Activated T-cell treated with anti-CD3 and anti-CD28 coated beads, Interleukin-2, amount 50 U/mL, for 72 hours (primary cell): ENCODE measurements at regions not wholly inside any gene's neighbourhood (a gene's known extent, or its start where the extent isn't known, plus 50 kb on each side); places are given as distances from the start of the nearest gene placed in this dataset.

Source experiments
- ATAC-seq, 2 donors: fragments of 150-1000 bp; cut with Tn5 transposase; replicated peaks in 1 of 2; 2 replicates each; pipeline ENCODE4 v1.10.0; 2021; ENCODE audit warnings: moderate library complexity in 2 of 2, mild to moderate bottlenecking in 1 of 2
- DNase-seq, 2 donors: peaks; one replicate each; pipeline ENCODE4 v3.0.0; 2021 to 2022; ENCODE audit warnings: mixed read lengths in 1 of 2
- H3K27ac Mint-ChIP-seq: one replicate; pipeline ENCODE4 v1.8.0; 2022; ENCODE audit warnings: mild to moderate bottlenecking, moderate library complexity, mixed read lengths
- H3K27me3 Mint-ChIP-seq: one replicate; pipeline ENCODE4 v1.8.0; 2022; ENCODE audit warnings: low read depth, mixed read lengths
- H3K36me3 Mint-ChIP-seq, 2 donors: one replicate each; pipeline ENCODE4 v1.8.0; 2022; ENCODE audit warnings: mixed read lengths in 2 of 2, mild to moderate bottlenecking in 1 of 2; ENCODE audit not compliant: insufficient read depth in 2 of 2
- H3K4me1 Mint-ChIP-seq: one replicate; pipeline ENCODE4 v1.8.0; 2022; ENCODE audit warnings: low read depth, mixed read lengths
- H3K4me3 Mint-ChIP-seq, 2 donors: one replicate each; pipeline ENCODE4 v1.8.0; 2022; ENCODE audit warnings: mild to moderate bottlenecking in 2 of 2, mixed read lengths in 2 of 2, moderate library complexity in 2 of 2
- H3K9me3 Mint-ChIP-seq, 2 donors: one replicate each; pipeline ENCODE4 v1.8.0; 2022; ENCODE audit warnings: mixed read lengths in 2 of 2

DNA sequence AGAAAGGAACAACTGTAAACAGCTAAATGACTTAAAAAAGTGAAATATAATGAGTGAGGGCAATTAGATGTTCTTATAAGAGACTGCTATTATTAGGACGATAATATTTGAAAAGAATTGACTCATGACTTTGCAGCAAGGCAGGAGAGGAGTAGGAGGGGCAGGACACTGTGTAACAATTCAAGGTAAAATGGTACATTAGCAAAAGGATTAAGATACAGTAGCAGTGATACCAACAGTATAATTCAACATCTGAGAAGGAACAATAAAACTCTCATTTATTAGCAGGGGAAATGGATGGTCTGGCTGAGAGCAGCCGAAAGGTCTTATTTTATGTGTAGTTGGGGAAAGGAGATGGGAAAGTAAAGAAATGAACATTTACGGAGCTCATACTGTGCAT is 315.5 kb upstream of the BOD1L1 start:
- Mint-ChIP-seq H3K27ac (no peak overlapping the region), H3K4me3 (no peak overlapping the region), H3K27me3 (no peaks in the 10 kb centered on the region), H3K36me3 (no peaks in the 10 kb centered on the region), H3K9me3 (no peaks in the 10 kb centered on the region), H3K4me1 (no peaks in the 10 kb centered on the region)
- ATAC-seq (no peak), DNase-seq (no peak)

DNA sequence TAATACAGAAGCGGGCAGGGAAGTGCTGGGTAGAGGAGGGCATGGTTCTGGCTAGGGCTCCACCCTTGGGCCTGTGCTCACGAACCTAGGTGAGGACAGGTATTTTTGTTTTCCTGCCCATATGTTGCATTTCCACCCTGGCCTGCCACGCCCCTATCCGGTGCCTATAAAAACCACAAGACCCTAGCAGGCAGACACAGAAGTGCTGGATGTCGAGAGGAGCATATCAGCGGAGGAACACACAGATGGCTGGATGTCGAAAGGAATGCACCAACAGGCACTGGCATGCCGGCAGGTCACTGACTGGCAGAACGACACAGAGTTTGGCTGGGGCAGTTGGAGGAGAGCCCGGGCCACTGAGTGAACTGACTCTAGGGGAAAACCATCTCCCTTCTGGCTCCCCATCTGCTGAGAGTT is 316.6 kb upstream of the BOD1L1 start:
- Mint-ChIP-seq H3K27me3 (no peaks in the 10 kb centered on the region), H3K4me3 (no peak overlapping the region), H3K9me3 (no peaks in the 10 kb centered on the region), H3K36me3 (no peaks in the 10 kb centered on the region), H3K4me1 (no peaks in the 10 kb centered on the region), H3K27ac (no peak overlapping the region)
- no peak for DNase-seq
- no peak for ATAC-seq

DNA sequence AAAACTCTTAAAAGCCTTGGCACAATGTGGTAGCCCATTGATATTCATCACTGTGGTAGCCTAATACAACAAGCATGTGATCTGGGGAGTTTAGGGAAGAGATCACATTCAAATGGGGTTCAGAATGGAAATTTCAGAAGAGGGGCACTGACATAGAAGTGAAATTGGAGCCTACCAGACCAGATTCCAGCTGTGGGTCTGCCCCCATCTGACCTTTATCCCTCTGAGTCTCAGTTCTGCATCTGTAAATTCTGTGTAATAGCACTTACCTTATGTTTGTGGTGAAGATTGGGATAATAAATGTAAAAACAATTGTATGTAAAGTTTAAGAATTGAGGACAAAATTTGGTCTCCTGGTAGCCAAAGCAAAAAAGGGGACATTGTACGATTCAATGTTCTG is 320.4 kb upstream of the BOD1L1 start:
- Mint-ChIP-seq H3K4me3 (no peak overlapping the region), H3K27ac (no peak overlapping the region), H3K27me3 (no peaks in the 10 kb centered on the region), H3K4me1 (no peaks in the 10 kb centered on the region), H3K9me3 (no peaks in the 10 kb centered on the region), H3K36me3 (no peaks in the 10 kb centered on the region)
- no peak for DNase-seq
- no peak for ATAC-seq

DNA sequence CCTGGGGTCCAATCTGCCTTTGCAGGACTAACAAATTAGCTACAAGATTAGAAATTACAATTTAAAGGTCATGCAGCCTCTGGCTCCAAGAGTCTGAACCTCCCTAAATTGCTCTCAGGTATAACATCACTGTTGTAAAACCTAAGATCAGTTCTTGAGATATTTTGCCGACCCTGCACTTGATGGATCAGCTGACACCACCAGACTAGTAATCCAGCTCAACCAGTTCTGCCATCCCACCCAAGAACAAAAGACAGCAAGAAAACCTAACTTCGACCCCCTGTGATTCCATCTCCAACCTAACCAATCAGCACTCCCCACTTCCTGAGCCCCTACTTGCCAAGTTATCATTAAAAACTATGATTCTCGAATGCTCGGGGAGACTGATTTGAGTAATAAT is 323.0 kb upstream of the BOD1L1 start:
- DNase-seq, result no peak
- H3K27me3 Mint-ChIP-seq, result no peaks in the 10 kb centered on the region
- no peak overlapping the region for H3K4me3 Mint-ChIP-seq
- H3K36me3 Mint-ChIP-seq, result no peaks in the 10 kb centered on the region
- H3K9me3 Mint-ChIP-seq, result no peaks in the 10 kb centered on the region
- H3K27ac Mint-ChIP-seq, result no peak overlapping the region
- ATAC-seq, result no peak
- H3K4me1 Mint-ChIP-seq, result no peaks in the 10 kb centered on the region

DNA sequence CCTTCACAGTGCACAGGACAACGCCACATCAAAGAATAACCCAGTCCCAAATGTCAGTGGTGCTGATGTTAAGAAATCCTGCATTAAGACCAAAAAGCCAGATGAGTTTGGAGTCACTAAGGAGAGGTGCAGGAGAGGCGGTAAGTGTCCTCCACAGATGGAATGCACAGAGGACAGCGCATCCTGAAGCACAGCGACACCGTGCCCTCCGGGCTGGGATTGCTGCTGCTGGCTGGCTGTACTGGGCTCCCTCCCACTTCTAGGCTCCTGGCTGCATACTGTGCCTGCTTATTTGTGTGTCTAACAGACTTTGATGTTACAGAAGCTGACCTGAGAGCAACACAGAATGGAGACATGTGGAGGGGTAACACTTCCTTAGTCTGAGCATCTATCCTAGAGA is 325.6 kb upstream of the BOD1L1 start:
- H3K9me3 Mint-ChIP-seq, result no peaks in the 10 kb centered on the region
- no peak for DNase-seq
- no peak for ATAC-seq
- H3K36me3 Mint-ChIP-seq, result no peaks in the 10 kb centered on the region
- H3K27ac Mint-ChIP-seq, result no peak overlapping the region
- no peaks in the 10 kb centered on the region for H3K27me3 Mint-ChIP-seq
- no peaks in the 10 kb centered on the region for H3K4me1 Mint-ChIP-seq
- no peak overlapping the region for H3K4me3 Mint-ChIP-seq

DNA sequence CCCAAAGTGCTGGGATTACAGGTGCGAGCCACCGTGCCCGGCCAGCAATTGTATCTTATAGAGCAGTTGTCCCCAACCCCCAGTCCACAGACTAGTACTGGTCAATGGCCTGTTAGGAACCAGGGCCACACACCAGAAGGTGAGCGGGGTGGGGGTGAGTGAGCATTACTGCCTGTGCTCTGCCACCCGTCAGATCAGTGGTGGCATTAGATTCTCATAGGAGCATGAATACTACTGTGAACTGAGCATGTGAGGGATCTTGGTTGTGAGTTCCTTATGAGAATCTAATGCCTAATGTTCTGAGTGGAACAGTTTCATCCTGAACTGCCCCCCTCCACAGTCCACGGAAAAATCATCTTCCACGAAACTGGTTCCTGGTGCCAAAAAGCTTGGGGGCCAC is 328.0 kb upstream of the BOD1L1 start:
- no peaks in the 10 kb centered on the region for H3K4me1 Mint-ChIP-seq
- ATAC-seq (no peak), DNase-seq (no peak)
- no peaks in the 10 kb centered on the region for H3K36me3 Mint-ChIP-seq
- no peak overlapping the region for H3K27ac Mint-ChIP-seq
- no peak overlapping the region for H3K4me3 Mint-ChIP-seq
- no peaks in the 10 kb centered on the region for H3K27me3 Mint-ChIP-seq
- no peaks in the 10 kb centered on the region for H3K9me3 Mint-ChIP-seq

DNA sequence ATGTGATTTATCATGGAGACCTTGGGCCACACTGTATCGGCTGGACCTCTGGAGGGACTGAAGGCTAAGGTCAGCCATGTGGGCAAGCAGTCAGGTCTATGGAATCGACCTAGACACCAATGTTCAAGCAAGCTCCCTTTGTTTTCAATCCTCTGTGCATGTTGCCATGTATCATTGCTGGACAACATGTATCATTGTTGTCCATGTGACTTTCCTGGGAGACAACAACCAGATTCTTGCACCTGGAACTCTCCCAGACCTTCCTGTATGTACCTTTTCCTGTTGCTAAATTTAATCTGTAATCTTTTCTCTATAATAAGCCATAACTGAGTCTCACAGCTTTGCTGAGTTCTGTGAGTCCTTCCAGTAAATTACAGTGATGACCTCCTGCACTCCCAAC is 329.4 kb upstream of the BOD1L1 start:
- H3K36me3 Mint-ChIP-seq, result no peaks in the 10 kb centered on the region
- H3K27ac Mint-ChIP-seq, result no peak overlapping the region
- no peak for ATAC-seq
- H3K4me1 Mint-ChIP-seq, result no peaks in the 10 kb centered on the region
- H3K27me3 Mint-ChIP-seq, result no peaks in the 10 kb centered on the region
- no peaks in the 10 kb centered on the region for H3K9me3 Mint-ChIP-seq
- no peak overlapping the region for H3K4me3 Mint-ChIP-seq
- DNase-seq, result no peak

DNA sequence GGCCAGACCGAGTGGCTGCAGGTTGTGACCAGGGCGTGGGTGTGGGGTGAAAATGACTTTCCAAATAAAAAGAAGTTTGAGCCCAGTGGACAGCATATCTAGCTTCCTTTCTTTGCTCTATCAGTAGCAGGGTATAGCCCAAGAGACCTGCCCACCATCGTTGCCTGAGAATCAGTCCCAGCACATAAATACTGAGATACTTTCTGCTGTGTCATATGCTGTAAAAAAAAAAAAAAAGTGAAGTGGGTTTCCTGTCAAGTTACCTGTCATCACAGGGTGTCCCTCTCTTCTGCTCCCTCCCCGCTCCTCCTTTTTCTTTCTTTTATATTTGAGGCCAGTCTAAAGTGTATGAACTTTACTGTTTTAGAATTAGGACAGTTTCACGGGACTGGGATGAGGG is 330.3 kb upstream of the BOD1L1 start:
- Mint-ChIP-seq H3K27me3 (no peaks in the 10 kb centered on the region), H3K4me1 (no peaks in the 10 kb centered on the region), H3K36me3 (no peaks in the 10 kb centered on the region), H3K9me3 (no peaks in the 10 kb centered on the region), H3K27ac (no peak overlapping the region), H3K4me3 (no peak overlapping the region)
- DNase-seq (no peak), ATAC-seq (no peak)

DNA sequence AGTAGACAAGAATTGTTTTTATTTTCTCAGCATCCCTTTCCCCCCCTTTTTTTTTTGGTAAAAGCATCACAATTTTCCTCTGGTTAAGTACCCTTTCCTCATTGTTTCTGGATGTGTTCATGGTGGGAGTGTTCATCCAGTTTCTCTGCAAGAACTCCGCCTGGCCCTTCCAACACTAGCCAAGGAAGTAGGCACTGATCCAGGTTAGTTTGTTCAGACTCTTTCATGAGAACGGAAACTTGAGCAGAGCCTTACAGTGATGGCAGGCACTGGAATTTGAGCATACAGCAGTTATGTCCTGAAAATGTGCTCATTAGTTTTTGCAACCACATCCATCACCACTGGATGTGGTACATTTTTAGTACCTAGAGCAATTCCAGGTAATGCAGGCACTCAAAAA is 336.1 kb upstream of the BOD1L1 start:
- Mint-ChIP-seq H3K4me3 (no peak overlapping the region), H3K9me3 (no peaks in the 10 kb centered on the region), H3K36me3 (no peaks in the 10 kb centered on the region), H3K27ac (no peak overlapping the region), H3K4me1 (no peaks in the 10 kb centered on the region), H3K27me3 (no peaks in the 10 kb centered on the region)
- ATAC-seq (no peak), DNase-seq (no peak)

DNA sequence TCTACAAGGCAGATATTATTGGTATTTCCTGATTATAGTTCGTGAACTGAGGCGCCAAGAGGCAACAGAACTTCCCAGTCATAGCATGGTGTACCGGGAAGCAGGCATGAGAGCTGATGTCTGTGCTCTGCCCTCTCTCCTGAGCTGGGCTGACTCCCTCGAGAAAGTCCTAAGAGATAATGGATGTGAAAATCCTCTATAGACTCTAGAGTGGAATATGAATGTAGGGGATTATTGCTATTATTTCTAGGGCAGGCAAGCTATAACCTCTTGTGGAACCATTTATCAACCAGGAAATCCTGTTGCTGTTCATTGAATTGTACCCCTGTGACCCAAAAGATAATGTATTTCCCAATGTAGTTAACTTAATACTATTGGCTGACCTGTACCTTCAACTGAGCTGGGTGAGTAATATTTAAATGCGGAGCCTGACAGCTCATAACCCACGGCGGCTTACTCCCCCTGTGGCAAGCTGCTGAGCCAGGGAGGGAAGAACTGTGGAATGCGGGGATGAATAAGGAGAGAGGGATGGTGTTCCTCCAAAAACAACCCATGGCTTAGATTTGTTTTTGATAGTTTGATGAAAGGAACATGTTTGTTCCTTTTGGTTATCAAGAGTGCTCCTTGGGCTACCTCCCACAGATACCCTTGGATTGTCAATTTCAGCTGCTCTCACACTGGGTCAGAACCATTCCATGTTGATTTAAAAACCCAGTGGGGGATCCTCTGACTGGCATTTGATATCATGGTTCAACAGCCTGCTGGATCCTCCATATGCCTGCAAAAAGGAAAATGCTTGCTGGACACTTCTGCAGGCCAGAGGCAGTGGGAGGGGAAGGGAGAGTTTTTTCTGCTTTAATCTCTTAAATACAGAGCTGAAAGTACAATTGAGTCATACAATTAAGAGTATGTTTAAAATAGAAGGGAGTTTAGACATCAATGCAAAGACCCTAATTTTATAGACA is 339.0 kb upstream of the BOD1L1 start:
- H3K9me3 Mint-ChIP-seq, result no peaks in the 10 kb centered on the region
- H3K4me1 Mint-ChIP-seq, result no peaks in the 10 kb centered on the region
- no peak overlapping the region for H3K27ac Mint-ChIP-seq
- no peak for ATAC-seq
- H3K4me3 Mint-ChIP-seq, result no peak overlapping the region
- H3K36me3 Mint-ChIP-seq, result no peaks in the 10 kb centered on the region
- DNase-seq, result no peak
- no peaks in the 10 kb centered on the region for H3K27me3 Mint-ChIP-seq

DNA sequence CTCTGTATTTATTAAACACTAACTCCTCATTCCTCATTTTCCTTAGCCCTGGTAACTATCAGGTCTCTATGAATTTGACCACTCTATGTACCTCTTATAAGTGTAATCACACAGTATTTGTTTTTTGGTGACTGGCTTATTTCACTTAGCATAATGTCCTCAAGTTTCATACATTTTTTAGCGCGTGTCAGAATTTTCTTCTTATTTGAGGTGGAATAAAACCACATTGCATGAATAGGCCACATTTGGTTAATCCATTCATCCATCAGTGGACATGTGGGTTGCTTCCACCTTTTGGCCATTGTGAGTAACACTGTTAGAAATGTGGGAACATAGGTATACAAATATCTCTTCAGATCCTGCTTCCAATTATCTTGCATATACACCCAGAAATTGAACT is 341.2 kb upstream of the BOD1L1 start:
- ATAC-seq (no peak), DNase-seq (no peak)
- Mint-ChIP-seq H3K36me3 (no peaks in the 10 kb centered on the region), H3K4me3 (no peak overlapping the region), H3K27ac (no peak overlapping the region), H3K27me3 (no peaks in the 10 kb centered on the region), H3K4me1 (no peaks in the 10 kb centered on the region), H3K9me3 (no peaks in the 10 kb centered on the region)

DNA sequence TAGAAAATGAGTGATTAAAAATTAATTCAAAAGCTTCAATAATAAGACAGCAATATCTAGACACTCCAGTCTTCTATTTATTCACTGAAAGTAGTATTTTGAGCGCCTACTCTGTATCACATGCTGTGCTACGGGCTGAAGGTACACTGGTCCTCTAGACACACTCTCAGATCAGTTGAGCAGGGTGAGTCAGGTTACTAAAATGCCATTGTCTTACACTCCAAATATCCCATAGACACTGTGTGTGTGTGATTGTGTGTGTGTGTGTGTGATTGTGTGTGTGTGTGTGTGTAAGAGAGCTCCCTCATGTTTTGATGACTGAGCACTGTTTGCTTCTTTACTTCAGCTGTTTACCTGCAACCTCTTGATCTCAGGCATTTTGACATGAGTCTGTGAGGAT is 342.8 kb upstream of the BOD1L1 start:
- DNase-seq (no peak), ATAC-seq (no peak)
- Mint-ChIP-seq H3K36me3 (no peaks in the 10 kb centered on the region), H3K4me1 (no peaks in the 10 kb centered on the region), H3K4me3 (no peak overlapping the region), H3K9me3 (no peaks in the 10 kb centered on the region), H3K27ac (no peak overlapping the region), H3K27me3 (no peaks in the 10 kb centered on the region)

DNA sequence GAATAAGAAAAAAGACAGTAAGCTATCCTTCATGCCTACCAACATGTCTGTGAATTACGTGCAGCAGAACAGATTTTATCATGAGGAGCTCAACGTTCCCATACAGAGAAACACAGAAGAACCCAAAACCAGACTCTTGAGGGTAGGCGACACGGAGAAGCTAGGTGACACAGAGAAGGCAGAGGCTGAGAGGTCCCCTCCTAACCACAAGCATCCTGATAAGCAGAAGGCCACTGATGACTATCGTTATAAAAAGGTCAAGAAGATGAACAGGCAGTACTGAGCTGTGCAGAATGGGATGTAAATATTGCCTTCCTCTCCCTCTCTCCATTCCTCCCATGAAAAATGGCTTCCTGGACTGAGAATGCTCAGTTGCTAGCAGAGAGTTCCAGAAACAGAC is 350.2 kb upstream of the BOD1L1 start:
- Mint-ChIP-seq H3K9me3 (peaks cover 0 to 3% of the 10 kb centered on the region in 2 donors), H3K27ac (no peak overlapping the region), H3K4me1 (peaks cover 5% of the 10 kb centered on the region), H3K27me3 (no peaks in the 10 kb centered on the region), H3K4me3 (no peak overlapping the region), H3K36me3 (no peaks in the 10 kb centered on the region)
- peak; percentile 25 to 54 for ATAC-seq
- DNase-seq, result no peak
